IMR-90 (cell line): ENCODE measurements at regions not wholly inside any gene's neighbourhood (a gene's known extent, or its start where the extent isn't known, plus 50 kb on each side); places are given as distances from the start of the nearest gene placed in this dataset.

ENCODE experiments used
- ATAC-seq: fragments of 200-7000 bp; cut with Tn5 transposase; 2 replicates; pipeline ENCODE4 v1.9.1; 2020; ENCODE audit warnings: low read depth, mild to moderate bottlenecking, moderate library complexity
- BruUV-seq: library from RNA; stranded (reverse); fragments of 400-500 nt; replicated peaks from 2 replicates; lab custom pipeline; 2021; lab: Mats Ljungman, UMichigan
- CTCF ChIA-PET: fragments of 300-600 bp; formaldehyde crosslinking; extraction: SDS; loops from one replicate; lab custom pipeline; 2021; ENCODE audit warnings: antibody characterized with exemption; lab: Yijun Ruan, JAX
- POLR2A ChIA-PET: fragments of 300-600 bp; sonication (Branson Sonifier 250); formaldehyde crosslinking; loops from one replicate; lab custom pipeline; 2022; ENCODE audit warnings: antibody characterized with exemption; ENCODE audit not compliant: unreplicated experiment; lab: Charles Lee
- DNase-seq: peaks from one replicate; pipeline ENCODE4 v3.0.0; 2013
- H2AFZ ChIP-seq: replicated peaks from 2 replicates; pipeline ENCODE3; 2013; ENCODE audit warnings: low read length, mild to moderate bottlenecking; ENCODE audit not compliant: poor library complexity
- H2AK5ac ChIP-seq: 2 replicates; pipeline ENCODE4 v1.6.1; 2013; ENCODE audit warnings: low read depth, low read length, inconsistent platforms
- H2AK9ac ChIP-seq: replicated peaks from 2 replicates; pipeline ENCODE3; 2013; ENCODE audit warnings: mild to moderate bottlenecking, low read depth, low read length, moderate library complexity; ENCODE audit not compliant: poor library complexity
- H2BK120ac ChIP-seq: 2 replicates; pipeline ENCODE4 v1.6.1; 2013; ENCODE audit warnings: low read depth, low read length, inconsistent platforms
- H2BK15ac ChIP-seq: 3 replicates; pipeline ENCODE4 v1.6.1; 2013; ENCODE audit warnings: low read depth, low read length, inconsistent platforms
- H2BK20ac ChIP-seq: 2 replicates; pipeline ENCODE4 v1.6.1; 2013; ENCODE audit warnings: low read depth, mild to moderate bottlenecking, inconsistent platforms, low read length, moderate library complexity
- H2BK5ac ChIP-seq: 2 replicates; pipeline ENCODE4 v1.6.1; 2013; ENCODE audit warnings: mild to moderate bottlenecking, low read depth, low read length, inconsistent platforms; ENCODE audit not compliant: poor library complexity, severe bottlenecking
- H3K14ac ChIP-seq: replicated peaks from 2 replicates; pipeline ENCODE4 v1.6.1; 2013; ENCODE audit warnings: low read depth, low read length, inconsistent platforms
- H3K18ac ChIP-seq: 2 replicates; pipeline ENCODE4 v1.6.1; 2013; ENCODE audit warnings: low read depth, low read length, control low read depth
- H3K23ac ChIP-seq: 2 replicates; pipeline ENCODE4 v1.6.1; 2013; ENCODE audit warnings: low read depth, low read length, inconsistent platforms
- H3K27ac ChIP-seq: 2 replicates; pipeline ENCODE4 v1.5.1; 2013; ENCODE audit warnings: mild to moderate bottlenecking, control low read depth, low read length; ENCODE audit not compliant: insufficient read depth
- H3K27me3 ChIP-seq: 2 replicates; pipeline ENCODE4 v1.6.1; 2013; ENCODE audit warnings: low read length; ENCODE audit not compliant: control insufficient read depth, insufficient read depth
- H3K36me3 ChIP-seq: 2 replicates; pipeline ENCODE4 v1.6.1; 2013; ENCODE audit warnings: low read length, mixed read lengths; ENCODE audit not compliant: control insufficient read depth, insufficient read depth
- H3K4ac ChIP-seq: 2 replicates; pipeline ENCODE4 v1.6.1; 2013; ENCODE audit warnings: low read depth, low read length, inconsistent platforms
- H3K4me1 ChIP-seq: 2 replicates; pipeline ENCODE4 v1.6.1; 2013; ENCODE audit warnings: low read length, mixed read lengths; ENCODE audit not compliant: control insufficient read depth, insufficient read depth
- H3K4me2 ChIP-seq: 2 replicates; pipeline ENCODE4 v1.6.1; 2013; ENCODE audit warnings: low read depth, mild to moderate bottlenecking, control low read depth, low read length, moderate library complexity
- H3K4me3 ChIP-seq: 2 replicates; pipeline ENCODE4 v1.5.1; 2013; ENCODE audit warnings: low read depth, mild to moderate bottlenecking, control low read depth, low read length, moderate library complexity; ENCODE audit not compliant: insufficient read depth
- H3K56ac ChIP-seq: 2 replicates; pipeline ENCODE4 v1.6.1; 2013; ENCODE audit warnings: low read length, inconsistent platforms; ENCODE audit not compliant: insufficient read depth; ENCODE audit errors: extremely low read depth
- H3K79me1 ChIP-seq, 2 experiments: 2 replicates each; pipeline ENCODE4 v1.6.1; 2013; ENCODE audit warnings: low read length in 2 of 2, inconsistent platforms in 1 of 2, low read depth in 1 of 2
- H3K9ac ChIP-seq: 2 replicates; pipeline ENCODE4 v1.6.1; 2013; ENCODE audit warnings: low read depth, low read length, control low read depth
- H3K9me1 ChIP-seq: 2 replicates; pipeline ENCODE4 v1.6.1; 2013; ENCODE audit warnings: low read length, inconsistent platforms; ENCODE audit not compliant: insufficient read depth
- H3K9me3 ChIP-seq: 2 replicates; pipeline ENCODE4 v1.6.1; 2013; ENCODE audit warnings: low read length; ENCODE audit not compliant: control insufficient read depth, insufficient read depth
- H4K20me1 ChIP-seq: 2 replicates; pipeline ENCODE4 v1.6.1; 2013; ENCODE audit warnings: low read length, inconsistent platforms; ENCODE audit not compliant: insufficient read depth
- H4K5ac ChIP-seq: 2 replicates; pipeline ENCODE4 v1.6.1; 2013; ENCODE audit warnings: mild to moderate bottlenecking, low read depth, low read length, control low read depth
- H4K8ac ChIP-seq, 2 experiments: 2 replicates each; pipeline ENCODE4 v1.6.1; 2013; ENCODE audit warnings: low read depth in 2 of 2, low read length in 2 of 2, control low read depth in 1 of 2, inconsistent platforms in 1 of 2
- H4K91ac ChIP-seq: 2 replicates; pipeline ENCODE4 v1.6.1; 2013; ENCODE audit warnings: low read depth, low read length, inconsistent platforms; ENCODE audit not compliant: insufficient read depth
- NFE2L2 ChIP-seq: fragments of 150-350 bp; IDR thresholded peaks from 2 replicates; pipeline ENCODE4 v1.6.1; 2016; ENCODE audit warnings: low read depth, mild to moderate bottlenecking, low read length
- WGBS, 2 experiments: methylation state at CpG; one replicate each; pipeline versions ENCODE4 v1.1.5 to v1.1.7; 2013; ENCODE audit warnings: missing lambda C conversion rate in 2 of 2; ENCODE audit not compliant: insufficient read length in 1 of 2; ENCODE audit errors: extremely low coverage in 2 of 2; 5-methylcytosine and 5-hydroxymethylcytosine counted together
- dilution Hi-C: fragments of 300-500 bp; cut with HindIII; formaldehyde crosslinking; loops from one replicate; pipeline ENCODE4 v1.14.3; 2018; ENCODE audit warnings: low sequenced_read_pairs; ENCODE audit not compliant: unreplicated experiment
- in situ Hi-C: fragments of 300-500 bp; cut with MboI; formaldehyde crosslinking; loops from 3 replicates; pipeline ENCODE4 v1.14.3; 2019; ENCODE audit warnings: low sequenced_read_pairs, inconsistent platforms, mixed read lengths
- intact Hi-C: fragments of 100-400 bp; cut with micrococcal nuclease; formaldehyde crosslinking; loops from 2 replicates; pipeline ENCODE4 v1.10.0; 2022

GRCh38 chr10:64332551-64332950, 811.4 kb downstream of the REEP3 start:
- H4K91ac ChIP-seq = no peak overlapping the region
- no peak overlapping the region for H3K23ac ChIP-seq
- POLR2A ChIA-PET = no interaction called here
- H2BK15ac ChIP-seq = no peak overlapping the region
- intact Hi-C loops (no loop called here), dilution Hi-C loops (no loop called here), in situ Hi-C loops (no loop called here)
- no peak overlapping the region for H3K27ac ChIP-seq
- no TSS peak for BruUV-seq
- no peaks in the 10 kb centered on the region for H3K9me1 ChIP-seq
- H3K4me3 ChIP-seq = no peak overlapping the region
- no peak overlapping the region for H4K5ac ChIP-seq
- no peak overlapping the region for H3K56ac ChIP-seq
- no peak overlapping the region for H2BK120ac ChIP-seq
- no peak overlapping the region for H4K8ac ChIP-seq
- H4K20me1 ChIP-seq = no peaks in the 10 kb centered on the region
- no peaks in the 10 kb centered on the region for H3K27me3 ChIP-seq
- CTCF ChIA-PET = no interaction called here
- DNase-seq (no peak), ATAC-seq (no peak)
- H3K4me1 ChIP-seq = no peaks in the 10 kb centered on the region
- no peak overlapping the region for H3K14ac ChIP-seq
- no peak overlapping the region for H3K18ac ChIP-seq
- H3K4me2 ChIP-seq = no peak overlapping the region
- H2BK5ac ChIP-seq = no peak overlapping the region
- no peaks in the 10 kb centered on the region for H3K36me3 ChIP-seq
- WGBS, 2 experiments = no CpG with 5 or more reads among the region's 1 CpG
- no peak overlapping the region for H3K9ac ChIP-seq
- H3K4ac ChIP-seq = no peak overlapping the region
- no peaks in the 10 kb centered on the region for H3K9me3 ChIP-seq
- TF ChIP-seq NFE2L2 = no peak
- no peaks in the 10 kb centered on the region for H3K79me1 ChIP-seq
- no peak overlapping the region for H2AFZ ChIP-seq
- no peak overlapping the region for H2BK20ac ChIP-seq
- H2AK9ac ChIP-seq = no peak overlapping the region
- H2AK5ac ChIP-seq = no peak overlapping the region
